ENCODE measurements at regions not wholly inside any gene's neighbourhood (a gene's known extent, or its start where the extent isn't known, plus 50 kb on each side); places are given as distances from the start of the nearest gene placed in this dataset.

DNA sequence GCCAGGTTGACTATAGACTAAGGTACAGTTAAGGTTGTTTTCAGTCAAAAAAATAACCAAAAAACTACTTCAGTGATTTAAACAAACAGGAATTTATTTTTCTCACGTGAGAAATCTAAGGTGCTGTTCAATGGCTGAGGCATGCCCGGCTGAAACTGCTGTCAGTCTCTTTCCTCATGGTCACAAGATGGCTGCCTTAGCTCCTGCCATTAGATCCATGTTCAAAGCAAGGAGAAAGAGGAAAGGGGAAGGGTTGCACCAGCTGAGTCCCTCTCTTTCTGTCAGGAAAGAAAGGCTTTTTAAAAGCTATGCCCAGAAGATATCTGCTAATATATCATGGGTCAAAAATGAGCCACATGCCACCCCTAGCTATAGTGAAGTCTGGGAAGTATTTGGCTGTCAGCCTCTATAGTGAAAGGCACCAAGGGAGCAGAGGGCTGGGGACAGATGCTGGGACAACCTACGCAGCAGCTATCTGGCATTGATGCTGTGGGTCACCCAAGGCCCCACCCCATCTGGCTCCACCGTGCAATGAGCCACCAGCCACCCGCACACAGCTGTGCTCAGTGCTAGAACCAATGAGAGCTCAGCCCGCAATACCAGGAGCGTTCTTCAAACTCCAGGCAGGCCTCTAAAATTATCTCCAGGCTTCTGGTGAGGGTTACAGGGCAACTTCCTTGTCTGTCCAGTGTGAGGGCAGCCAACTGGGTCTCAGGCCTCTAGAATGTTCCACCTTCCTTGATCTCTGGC is 64.7 kb upstream of the GATA2 start:
- Histone ChIP-seq H4K20me1 (ENCODE audit: insufficient read depth) (no peaks in the 10 kb centered on the region), H3K36me3 (ENCODE audit: low read depth) (no peaks in the 10 kb centered on the region), H3F3A (ENCODE audit: insufficient read depth, low read depth) (peaks cover 5% of the 10 kb centered on the region; the same call in 1 of the 2 replicates), H3K4me1 (replicated peaks; ENCODE audit: insufficient read depth) (peaks cover 13% of the 10 kb centered on the region), H3K4me3 (no peak overlapping the region), H3K27me3 (ENCODE audit: insufficient read depth, low read depth) (no peaks in the 10 kb centered on the region), H3K79me2 (ENCODE audit: low read depth) (no peaks in the 10 kb centered on the region), H2AFZ (no peak overlapping the region), H3K27ac (no peak overlapping the region), H3K9me2 (ENCODE audit: insufficient read depth) (no peaks in the 10 kb centered on the region), H3K4me2 (no peak overlapping the region), H3K9me3 (ENCODE audit: insufficient read depth, low read depth) (no peaks in the 10 kb centered on the region)
- CTCF ChIA-PET, result interaction anchor here (0.5 kb wide), 1 partner anchor 385 kb away, joined by 7 read pairs; no protein-coding TSS in a partner anchor
- no peak for TF ChIP-seq EZH2 (IDR thresholded peaks at IDR 0.05; ENCODE audit: low read depth)
- TF ChIP-seq, protein P1, sequence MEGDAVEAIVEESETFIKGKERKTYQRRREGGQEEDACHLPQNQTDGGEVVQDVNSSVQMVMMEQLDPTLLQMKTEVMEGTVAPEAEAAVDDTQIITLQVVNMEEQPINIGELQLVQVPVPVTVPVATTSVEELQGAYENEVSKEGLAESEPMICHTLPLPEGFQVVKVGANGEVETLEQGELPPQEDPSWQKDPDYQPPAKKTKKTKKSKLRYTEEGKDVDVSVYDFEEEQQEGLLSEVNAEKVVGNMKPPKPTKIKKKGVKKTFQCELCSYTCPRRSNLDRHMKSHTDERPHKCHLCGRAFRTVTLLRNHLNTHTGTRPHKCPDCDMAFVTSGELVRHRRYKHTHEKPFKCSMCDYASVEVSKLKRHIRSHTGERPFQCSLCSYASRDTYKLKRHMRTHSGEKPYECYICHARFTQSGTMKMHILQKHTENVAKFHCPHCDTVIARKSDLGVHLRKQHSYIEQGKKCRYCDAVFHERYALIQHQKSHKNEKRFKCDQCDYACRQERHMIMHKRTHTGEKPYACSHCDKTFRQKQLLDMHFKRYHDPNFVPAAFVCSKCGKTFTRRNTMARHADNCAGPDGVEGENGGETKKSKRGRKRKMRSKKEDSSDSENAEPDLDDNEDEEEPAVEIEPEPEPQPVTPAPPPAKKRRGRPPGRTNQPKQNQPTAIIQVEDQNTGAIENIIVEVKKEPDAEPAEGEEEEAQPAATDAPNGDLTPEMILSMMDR (conservative IDR thresholded peaks at IDR 0.05), result no peak
- DNase-seq, result no peak
- intact Hi-C loops (cut with micrococcal nuclease; ENCODE audit: unreplicated experiment), result no loop called here
- POLR2A ChIA-PET (ENCODE audit: unreplicated experiment), result interaction anchor here (0.6 kb wide), 1 partner anchor 810 kb away, joined by 7 read pairs; no protein-coding TSS in a partner anchor
- no TSS peak for BruUV-seq (replicated peaks)

- POLR2A ChIA-PET (ENCODE audit: unreplicated experiment), result no interaction called here
- Histone ChIP-seq H4K20me1 (ENCODE audit: insufficient read depth) (no peaks in the 10 kb centered on the region), H3K9me2 (ENCODE audit: insufficient read depth) (no peaks in the 10 kb centered on the region), H3K27me3 (ENCODE audit: insufficient read depth, low read depth) (no peaks in the 10 kb centered on the region), H3K36me3 (ENCODE audit: low read depth) (no peaks in the 10 kb centered on the region), H3K27ac (no peak overlapping the region), H3K79me2 (ENCODE audit: low read depth) (no peaks in the 10 kb centered on the region), H2AFZ (no peak overlapping the region), H3K9me3 (ENCODE audit: insufficient read depth, low read depth) (no peaks in the 10 kb centered on the region), H3K4me1 (replicated peaks; ENCODE audit: insufficient read depth) (peaks cover 13% of the 10 kb centered on the region), H3K4me3 (no peak overlapping the region), H3F3A (ENCODE audit: insufficient read depth, low read depth) (peaks cover 5% of the 10 kb centered on the region; the same call in 1 of the 2 replicates), H3K4me2 (no peak overlapping the region)
- CTCF ChIA-PET, result no interaction called here
- intact Hi-C loops (cut with micrococcal nuclease; ENCODE audit: unreplicated experiment), result no loop called here
- no peak for DNase-seq
- no peak for TF ChIP-seq EZH2 (IDR thresholded peaks at IDR 0.05; ENCODE audit: low read depth)
- TF ChIP-seq, protein P1 (conservative IDR thresholded peaks at IDR 0.05), result no peak
- no TSS peak for BruUV-seq (replicated peaks)
Measured at GRCh38 chr3:128556907-128557306, 63.9 kb upstream of the GATA2 start.

DNA sequence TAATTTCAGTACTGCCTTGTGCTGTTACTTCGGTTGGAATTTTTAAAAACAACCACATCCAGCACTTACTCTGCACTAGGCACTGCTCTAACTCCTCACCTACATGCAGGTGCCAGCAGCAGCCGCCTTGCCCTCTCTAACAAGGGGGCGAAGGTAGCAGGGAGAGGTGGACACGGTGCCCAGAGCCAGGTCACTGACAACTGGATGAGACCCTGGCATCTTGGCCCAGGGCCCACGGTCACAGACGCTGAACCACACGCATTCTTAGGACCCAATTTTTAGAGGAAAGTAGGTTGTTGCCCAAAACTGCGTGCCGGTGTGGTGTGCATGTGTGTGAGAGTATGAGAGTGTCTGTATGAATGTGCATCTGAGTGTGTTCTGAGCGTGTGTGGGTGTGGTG is 63.4 kb upstream of the GATA2 start:
- peaks cover 5% of the 10 kb centered on the region; the same call in 1 of the 2 replicates for H3F3A ChIP-seq (ENCODE audit: insufficient read depth, low read depth)
- H3K27ac ChIP-seq, result no peak overlapping the region
- H3K4me3 ChIP-seq, result no peak overlapping the region
- TF ChIP-seq, protein P1 (conservative IDR thresholded peaks at IDR 0.05), result no peak
- no peak for TF ChIP-seq EZH2 (IDR thresholded peaks at IDR 0.05; ENCODE audit: low read depth)
- H3K4me1 ChIP-seq (replicated peaks; ENCODE audit: insufficient read depth), result peaks cover 13% of the 10 kb centered on the region
- H4K20me1 ChIP-seq (ENCODE audit: insufficient read depth), result no peaks in the 10 kb centered on the region
- H3K36me3 ChIP-seq (ENCODE audit: low read depth), result no peaks in the 10 kb centered on the region
- no peaks in the 10 kb centered on the region for H3K9me3 ChIP-seq (ENCODE audit: insufficient read depth, low read depth)
- ChIA-PET POLR2A (ENCODE audit: unreplicated experiment) (no interaction called here), CTCF (no interaction called here)
- no peak overlapping the region for H2AFZ ChIP-seq
- BruUV-seq (replicated peaks), result no TSS peak
- intact Hi-C loops (cut with micrococcal nuclease; ENCODE audit: unreplicated experiment), result no loop called here
- H3K4me2 ChIP-seq, result no peak overlapping the region
- no peak for DNase-seq
- H3K9me2 ChIP-seq (ENCODE audit: insufficient read depth), result no peaks in the 10 kb centered on the region
- H3K27me3 ChIP-seq (ENCODE audit: insufficient read depth, low read depth), result no peaks in the 10 kb centered on the region
- H3K79me2 ChIP-seq (ENCODE audit: low read depth), result no peaks in the 10 kb centered on the region

Measured in PC-9 (cell line).